HCT116 (cell line): ENCODE measurements at regions not wholly inside any gene's neighbourhood (a gene's known extent, or its start where the extent isn't known, plus 50 kb on each side); places are given as distances from the start of the nearest gene placed in this dataset.

Source experiments
- ATAC-seq: fragments of 200-7000 bp; cut with Tn5 transposase; 2 replicates; pipeline ENCODE4 v1.9.1; 2020; ENCODE audit warnings: mild to moderate bottlenecking, moderate library complexity
- BruUV-seq: library from RNA; stranded (reverse); fragments of 400-500 nt; replicated peaks from 2 replicates; lab custom pipeline; 2021; lab: Mats Ljungman, UMichigan
- CTCF ChIA-PET: fragments of 300-600 bp; sonication (Branson Sonifier 250); formaldehyde crosslinking; loops from one replicate; lab custom pipeline; 2021; ENCODE audit warnings: antibody characterized with exemption; lab: Charles Lee
- POLR2A ChIA-PET: fragments of 300-600, 350-600 bp; sonication (Branson Sonifier 250); formaldehyde crosslinking; loops from one replicate; lab custom pipeline; 2021; ENCODE audit warnings: antibody characterized with exemption; lab: Charles Lee
- RAD21 ChIA-PET, 2 experiments: fragments of 300-600 bp; sonication (Branson Sonifier 250); formaldehyde crosslinking; loops; one replicate each; lab custom pipeline; 2023; ENCODE audit warnings: low total read pairs in 2 of 2; ENCODE audit not compliant: uncharacterized antibody in 2 of 2, unreplicated experiment in 2 of 2, low non-redundant PET in 1 of 2; lab: Charles Lee
- DNase-seq: peaks from one replicate; pipeline ENCODE4 v3.0.0-alpha.2; 2010; ENCODE audit warnings: low read depth, low spot score
- H2AFZ ChIP-seq: fragments of 200-600 bp; shearing (Covaris generic), sonication (generic); 2 replicates; pipeline ENCODE4 v1.6.1; 2017; ENCODE audit warnings: low read depth, mixed run types, mixed read lengths, antibody characterized with exemption, low read length; ENCODE audit not compliant: poor library complexity, severe bottlenecking
- H3K27ac ChIP-seq: 2 replicates; pipeline ENCODE4 v1.5.1; 2012; ENCODE audit warnings: low read depth, low read length
- H3K27me3 ChIP-seq: fragments of 200-600 bp; sonication (generic); 2 replicates; pipeline ENCODE4 v1.6.1; 2016; ENCODE audit warnings: mixed run types, low read length, mixed read lengths; ENCODE audit not compliant: insufficient read depth
- H3K36me3 ChIP-seq, 2 experiments: fragments of 200-500 bp in 1 of 2; fragments of 200-600 bp in 1 of 2; sonication (Bioruptor generic) in 1 of 2; sonication (generic) in 1 of 2; 2 replicates each; pipeline versions ENCODE4 v1.5.1 to v1.6.1; 2014 to 2016; ENCODE audit warnings: low read length in 2 of 2, inconsistent platforms in 1 of 2, mixed read lengths in 1 of 2, mixed run types in 1 of 2; ENCODE audit not compliant: insufficient read depth in 2 of 2, control insufficient read depth in 1 of 2
- H3K4me1 ChIP-seq, 2 experiments: fragments of 200-600 bp in 1 of 2; sonication (generic) in 1 of 2; 2 replicates each; pipeline versions ENCODE4 v1.5.1 to v1.6.1; 2012 to 2017; ENCODE audit warnings: low read length in 2 of 2, inconsistent platforms in 1 of 2, mild to moderate bottlenecking in 1 of 2, mixed read lengths in 1 of 2, mixed run types in 1 of 2, moderate library complexity in 1 of 2; ENCODE audit not compliant: insufficient read depth in 2 of 2, control insufficient read depth in 1 of 2
- H3K4me2 ChIP-seq: fragments of 200-600 bp; sonication (generic); 2 replicates; pipeline ENCODE4 v1.6.1; 2017; ENCODE audit warnings: mixed run types, low read length, mixed read lengths
- H3K4me3 ChIP-seq, 2 experiments: fragments of 200-600 bp in 1 of 2; sonication (generic) in 1 of 2; replicated peaks in 1 of 2; 2 replicates each; pipeline ENCODE4 v1.5.1; 2011 to 2016; ENCODE audit warnings: low read length in 2 of 2, control low read depth in 1 of 2, low read depth in 1 of 2, mild to moderate bottlenecking in 1 of 2, mixed read lengths in 1 of 2, mixed run types in 1 of 2
- H3K79me2 ChIP-seq: fragments of 200-600 bp; sonication (generic); 2 replicates; pipeline ENCODE4 v1.6.1; 2017; ENCODE audit warnings: mild to moderate bottlenecking, mixed run types, low read length, moderate library complexity, mixed read lengths; ENCODE audit not compliant: insufficient read depth
- H3K9ac ChIP-seq: fragments of 200-600 bp; sonication (generic); 2 replicates; pipeline ENCODE4 v1.6.1; 2016; ENCODE audit warnings: low read length, mixed read lengths
- H3K9me2 ChIP-seq: fragments of 200-600 bp; sonication (generic), shearing (Covaris generic); 2 replicates; pipeline ENCODE4 v1.6.1; 2017; ENCODE audit warnings: mixed run types, mild to moderate bottlenecking, moderate library complexity; ENCODE audit not compliant: insufficient read depth
- H3K9me3 ChIP-seq, 2 experiments: fragments of 200-500 bp in 1 of 2; fragments of 200-600 bp in 1 of 2; sonication (Bioruptor generic) in 1 of 2; sonication (generic) in 1 of 2; 2 replicates each; pipeline ENCODE4 v1.6.1; 2014 to 2017; ENCODE audit warnings: low read length in 2 of 2, mixed read lengths in 2 of 2, inconsistent platforms in 1 of 2, low read depth in 1 of 2, mild to moderate bottlenecking in 1 of 2, mixed run types in 1 of 2, moderate library complexity in 1 of 2; ENCODE audit not compliant: control insufficient read depth in 1 of 2, insufficient read depth in 1 of 2
- H4K20me1 ChIP-seq: fragments of 200-600 bp; sonication (generic), shearing (Covaris generic); 2 replicates; pipeline ENCODE4 v1.6.1; 2017; ENCODE audit warnings: mixed run types, mild to moderate bottlenecking, moderate library complexity; ENCODE audit not compliant: insufficient read depth
- EGR1 ChIP-seq: IDR thresholded peaks from 2 replicates; pipeline ENCODE4 v1.6.1; 2012; ENCODE audit warnings: low read depth
- EZH2 ChIP-seq: fragments of 200-600 bp; sonication (generic); IDR thresholded peaks from 2 replicates; pipeline ENCODE4 v1.6.1; 2017; ENCODE audit warnings: antibody characterized with exemption, mixed run types
- EZH2phosphoT487 ChIP-seq: fragments of 200-600 bp; IDR thresholded peaks from 2 replicates; pipeline ENCODE4 v1.6.1; 2018; ENCODE audit warnings: antibody characterized with exemption, borderline replicate concordance
- FOSL1 ChIP-seq: IDR thresholded peaks from 2 replicates; pipeline ENCODE4 v1.6.1; 2012; ENCODE audit warnings: low read depth
- JUND ChIP-seq: IDR thresholded peaks from 2 replicates; pipeline ENCODE4 v1.6.1; 2012
- POLR2A ChIP-seq: IDR thresholded peaks from 2 replicates; pipeline ENCODE4 v1.7.0; 2011; ENCODE audit warnings: borderline replicate concordance; ENCODE audit not compliant: insufficient read depth, insufficient read length; ENCODE audit errors: extremely low read depth
- RAD21 ChIP-seq: IDR thresholded peaks from 2 replicates; pipeline ENCODE4 v1.6.1; 2012; ENCODE audit warnings: low read depth, mild to moderate bottlenecking
- REST ChIP-seq: IDR thresholded peaks from 2 replicates; pipeline ENCODE4 v1.6.1; 2012; ENCODE audit warnings: low read depth
- SP1 ChIP-seq: IDR thresholded peaks from 2 replicates; pipeline ENCODE4 v1.6.1; 2012; ENCODE audit warnings: low read depth
- SRF ChIP-seq: IDR thresholded peaks from 2 replicates; pipeline ENCODE4 v1.6.1; 2012; ENCODE audit warnings: low read depth
- TCF7L2 ChIP-seq: IDR thresholded peaks from 2 replicates; pipeline ENCODE4 v1.7.0; 2011; ENCODE audit warnings: borderline replicate concordance, inconsistent platforms; ENCODE audit not compliant: insufficient read depth, insufficient read length; ENCODE audit errors: extremely low read depth
- intact Hi-C: fragments of 100-400 bp; cut with micrococcal nuclease; formaldehyde crosslinking; loops from 2 replicates; pipeline ENCODE4 v1.10.0; 2022
- TF ChIP-seq, protein P1 (sequence below), 3 experiments: fragments of 200-600 bp in 1 of 3; sonication (generic) in 1 of 3; IDR thresholded peaks in 2 of 3; conservative IDR thresholded peaks in 1 of 3; 2 replicates each; pipeline ENCODE4 v1.5.1; 2012 to 2017; ENCODE audit warnings: low read depth in 2 of 3, low read length in 2 of 3, antibody characterized with exemption in 1 of 3, borderline replicate concordance in 1 of 3, control low read depth in 1 of 3, mild to moderate bottlenecking in 1 of 3, mixed read lengths in 1 of 3, mixed run types in 1 of 3, moderate library complexity in 1 of 3; ENCODE audit not compliant: insufficient read depth in 1 of 3
- TF ChIP-seq, protein P2 (sequence below): IDR thresholded peaks from 2 replicates; pipeline ENCODE4 v1.6.1; 2012

- RAD21 ChIA-PET: no interaction called here
- CTCF ChIA-PET: no interaction called here
Measured at GRCh38 chr5:21593261-21593660, 1259.9 kb downstream of the CDH12 start.

GRCh38 chr5:21581508-21581907, 1271.6 kb downstream of the CDH12 start:
- H2AFZ ChIP-seq: no peak overlapping the region
- H3K79me2 ChIP-seq: no peaks in the 10 kb centered on the region
- no TSS peak for BruUV-seq
- H3K27me3 ChIP-seq: no peaks in the 10 kb centered on the region
- H3K27ac ChIP-seq: no peak overlapping the region
- CTCF ChIA-PET: no interaction called here
- H3K4me2 ChIP-seq: no peak overlapping the region
- no peaks in the 10 kb centered on the region for H3K9me2 ChIP-seq
- no peaks in the 10 kb centered on the region for H4K20me1 ChIP-seq
- DNase-seq: no peak
- H3K9me3 ChIP-seq: peaks cover 14 to 19% of the 10 kb centered on the region in 2 experiments; a peak in 2 of 4 replicates
- no peaks in the 10 kb centered on the region for H3K36me3 ChIP-seq
- no peak overlapping the region for H3K9ac ChIP-seq
- POLR2A ChIA-PET: no interaction called here
- no peak overlapping the region for H3K4me3 ChIP-seq
- ATAC-seq: no peak
- intact Hi-C loops: no loop called here
- no peaks in the 10 kb centered on the region for H3K4me1 ChIP-seq
- RAD21 ChIA-PET: no interaction called here
- TF ChIP-seq FOSL1 (no peak), JUND (no peak), RAD21 (no peak), POLR2A (no peak), EZH2 (no peak), SRF (no peak), EZH2phosphoT487 (no peak), TCF7L2 (no peak), SP1 (no peak), REST (no peak)
- TF ChIP-seq, protein P1, sequence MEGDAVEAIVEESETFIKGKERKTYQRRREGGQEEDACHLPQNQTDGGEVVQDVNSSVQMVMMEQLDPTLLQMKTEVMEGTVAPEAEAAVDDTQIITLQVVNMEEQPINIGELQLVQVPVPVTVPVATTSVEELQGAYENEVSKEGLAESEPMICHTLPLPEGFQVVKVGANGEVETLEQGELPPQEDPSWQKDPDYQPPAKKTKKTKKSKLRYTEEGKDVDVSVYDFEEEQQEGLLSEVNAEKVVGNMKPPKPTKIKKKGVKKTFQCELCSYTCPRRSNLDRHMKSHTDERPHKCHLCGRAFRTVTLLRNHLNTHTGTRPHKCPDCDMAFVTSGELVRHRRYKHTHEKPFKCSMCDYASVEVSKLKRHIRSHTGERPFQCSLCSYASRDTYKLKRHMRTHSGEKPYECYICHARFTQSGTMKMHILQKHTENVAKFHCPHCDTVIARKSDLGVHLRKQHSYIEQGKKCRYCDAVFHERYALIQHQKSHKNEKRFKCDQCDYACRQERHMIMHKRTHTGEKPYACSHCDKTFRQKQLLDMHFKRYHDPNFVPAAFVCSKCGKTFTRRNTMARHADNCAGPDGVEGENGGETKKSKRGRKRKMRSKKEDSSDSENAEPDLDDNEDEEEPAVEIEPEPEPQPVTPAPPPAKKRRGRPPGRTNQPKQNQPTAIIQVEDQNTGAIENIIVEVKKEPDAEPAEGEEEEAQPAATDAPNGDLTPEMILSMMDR (IDR thresholded peaks at IDR 0.05 in 2 of 3, conservative IDR thresholded peaks at IDR 0.05 in 1 of 3; ENCODE audit: borderline replicate concordance in 1 of 3, insufficient read depth in 1 of 3, low read depth in 2 of 3, low read length in 2 of 3): no peak
- TF ChIP-seq, protein P2, sequence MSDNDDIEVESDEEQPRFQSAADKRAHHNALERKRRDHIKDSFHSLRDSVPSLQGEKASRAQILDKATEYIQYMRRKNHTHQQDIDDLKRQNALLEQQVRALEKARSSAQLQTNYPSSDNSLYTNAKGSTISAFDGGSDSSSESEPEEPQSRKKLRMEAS: no peak

More at GRCh38 chr5:21593261-21593660, 1259.9 kb downstream of the CDH12 start:
- Histone ChIP-seq H3K4me3 (no peak overlapping the region), H3K9me3 (peaks cover 0 to 20% of the 10 kb centered on the region in 2 experiments; a peak in 3 of 4 replicates), H4K20me1 (no peaks in the 10 kb centered on the region), H3K27ac (no peak overlapping the region), H3K4me1 (no peaks in the 10 kb centered on the region), H3K4me2 (no peak overlapping the region), H3K9me2 (no peaks in the 10 kb centered on the region), H3K9ac (no peak overlapping the region), H3K36me3 (no peaks in the 10 kb centered on the region; a peak in 1 of 4 replicates), H3K79me2 (no peaks in the 10 kb centered on the region), H3K27me3 (no peaks in the 10 kb centered on the region), H2AFZ (no peak overlapping the region)
- ATAC-seq (no peak), DNase-seq (no peak)
- TF ChIP-seq POLR2A (no peak), EGR1 (no peak)
- BruUV-seq: no TSS peak
- POLR2A ChIA-PET: no interaction called here
- intact Hi-C loops: no loop called here
